Caco-2 (cell line): ENCODE measurements at regions not wholly inside any gene's neighbourhood (a gene's known extent, or its start where the extent isn't known, plus 50 kb on each side); places are given as distances from the start of the nearest gene placed in this dataset.

ENCODE experiments used
- BruUV-seq: library from RNA; stranded (reverse); fragments of 400-500 nt; replicated peaks from 2 replicates; lab custom pipeline; 2021; lab: Mats Ljungman, UMichigan
- CTCF ChIA-PET: fragments of 300-600 bp; sonication (Branson Sonifier 250); formaldehyde crosslinking; loops from one replicate; lab custom pipeline; 2022; ENCODE audit warnings: antibody characterized with exemption; lab: Charles Lee
- POLR2A ChIA-PET: fragments of 300-600 bp; sonication (Branson Sonifier 250); formaldehyde crosslinking; loops from one replicate; lab custom pipeline; 2022; ENCODE audit warnings: antibody characterized with exemption; lab: Charles Lee
- DNase-seq, 2 experiments: peaks; one replicate each; pipeline versions ENCODE4 v3.0.0 to v3.0.0-alpha.2; 2020 to 2022
- H3K27me3 ChIP-seq: replicated peaks from 2 replicates; pipeline ENCODE4 v1.6.0; 2011; ENCODE audit warnings: low read length; ENCODE audit not compliant: control insufficient read depth, insufficient read depth
- H3K36me3 ChIP-seq: 2 replicates; pipeline ENCODE4 v1.5.1; 2011; ENCODE audit warnings: low read length; ENCODE audit not compliant: control insufficient read depth, insufficient read depth
- H3K4me1 ChIP-seq: fragments of 250-450 bp; sonication (Bioruptor Pico); 2 replicates; pipeline ENCODE4 v1.5.1; 2020; ENCODE audit warnings: mild to moderate bottlenecking
- H3K4me3 ChIP-seq: 2 replicates; pipeline ENCODE4 v1.5.1; 2011; ENCODE audit warnings: low read depth, mild to moderate bottlenecking, control low read depth, low read length
- H3K9me3 ChIP-seq: fragments of 250-450 bp; sonication (Bioruptor Pico); 2 replicates; pipeline ENCODE4 v1.5.1; 2020; ENCODE audit warnings: mild to moderate bottlenecking, moderate library complexity
- H3K27ac Mint-ChIP-seq: one replicate; pipeline ENCODE4 v1.8.0; 2022; ENCODE audit warnings: mixed read lengths; ENCODE audit not compliant: unreplicated experiment
- H3K27me3 Mint-ChIP-seq: one replicate; pipeline ENCODE4 v1.8.0; 2022; ENCODE audit warnings: mixed read lengths; ENCODE audit not compliant: insufficient read depth, unreplicated experiment
- H3K36me3 Mint-ChIP-seq: one replicate; pipeline ENCODE4 v1.8.0; 2022; ENCODE audit warnings: mild to moderate bottlenecking, mixed read lengths; ENCODE audit not compliant: insufficient read depth, unreplicated experiment
- H3K4me1 Mint-ChIP-seq: one replicate; pipeline ENCODE4 v1.8.0; 2022; ENCODE audit warnings: low read depth, mixed read lengths; ENCODE audit not compliant: unreplicated experiment
- H3K4me3 Mint-ChIP-seq: one replicate; pipeline ENCODE4 v1.8.0; 2022; ENCODE audit warnings: mild to moderate bottlenecking, moderate library complexity, mixed read lengths; ENCODE audit not compliant: unreplicated experiment
- H3K9me3 Mint-ChIP-seq: one replicate; pipeline ENCODE4 v1.8.0; 2022; ENCODE audit warnings: mixed read lengths; ENCODE audit not compliant: unreplicated experiment
- intact Hi-C: fragments of 100-400 bp; cut with micrococcal nuclease; formaldehyde crosslinking; loops from one replicate; pipeline ENCODE4 v1.10.0; 2022; ENCODE audit not compliant: unreplicated experiment
- TF ChIP-seq, protein P1 (sequence below), 2 experiments: fragments of 200-600 bp in 1 of 2; IDR thresholded peaks; 1 replicate in 1 of 2; 2 replicates in 1 of 2; pipeline versions ENCODE4 v1.5.1 to v1.8.0; 2011 to 2022; ENCODE audit warnings: antibody characterized with exemption in 1 of 2, control low read depth in 1 of 2, inconsistent platforms in 1 of 2, low read depth in 1 of 2, low read length in 1 of 2, mild to moderate bottlenecking in 1 of 2, moderate library complexity in 1 of 2; ENCODE audit not compliant: insufficient read depth in 1 of 2, severe bottlenecking in 1 of 2, unreplicated experiment in 1 of 2

DNA sequence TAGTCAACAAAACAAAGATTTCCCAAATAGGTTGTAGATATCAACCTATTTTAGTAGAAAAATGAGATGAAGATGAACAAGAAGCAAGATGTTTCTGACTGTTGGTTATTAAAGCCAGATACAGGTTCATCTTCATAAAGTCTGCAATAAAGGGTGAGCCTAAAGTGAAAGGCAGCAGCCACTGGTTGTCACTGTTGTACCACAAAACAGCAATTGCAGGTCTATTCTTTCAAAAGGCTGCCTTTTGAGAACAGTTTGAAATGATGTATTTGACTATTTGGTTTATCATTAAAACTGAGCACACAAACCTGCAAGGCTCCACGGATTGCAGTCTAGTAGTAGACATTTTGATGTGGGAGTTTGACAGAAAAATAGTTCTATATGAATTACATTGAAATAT, 543.4 kb downstream of the GBE1 start:
- H3K36me3 Mint-ChIP-seq = no peaks in the 10 kb centered on the region
- intact Hi-C loops = loop anchor here (1.0 to 2.0 kb wide), 7 partner anchors 25 to 425 kb away; no protein-coding TSS in a partner anchor
- BruUV-seq = no TSS peak
- ChIA-PET CTCF (interaction anchor here (1.0 kb wide), 1 partner anchor 23 kb away, joined by 3 read pairs; no protein-coding TSS in a partner anchor), POLR2A (no interaction called here)
- no peaks in the 10 kb centered on the region for H3K9me3 ChIP-seq
- H3K27ac Mint-ChIP-seq = no peak overlapping the region
- no peaks in the 10 kb centered on the region for H3K9me3 Mint-ChIP-seq
- H3K4me3 Mint-ChIP-seq = no peak overlapping the region
- H3K4me1 Mint-ChIP-seq = peaks cover 14% of the 10 kb centered on the region
- no peak overlapping the region for H3K4me3 ChIP-seq
- peaks cover 12% of the 10 kb centered on the region for H3K4me1 ChIP-seq
- H3K27me3 Mint-ChIP-seq = no peaks in the 10 kb centered on the region
- TF ChIP-seq, protein P1, sequence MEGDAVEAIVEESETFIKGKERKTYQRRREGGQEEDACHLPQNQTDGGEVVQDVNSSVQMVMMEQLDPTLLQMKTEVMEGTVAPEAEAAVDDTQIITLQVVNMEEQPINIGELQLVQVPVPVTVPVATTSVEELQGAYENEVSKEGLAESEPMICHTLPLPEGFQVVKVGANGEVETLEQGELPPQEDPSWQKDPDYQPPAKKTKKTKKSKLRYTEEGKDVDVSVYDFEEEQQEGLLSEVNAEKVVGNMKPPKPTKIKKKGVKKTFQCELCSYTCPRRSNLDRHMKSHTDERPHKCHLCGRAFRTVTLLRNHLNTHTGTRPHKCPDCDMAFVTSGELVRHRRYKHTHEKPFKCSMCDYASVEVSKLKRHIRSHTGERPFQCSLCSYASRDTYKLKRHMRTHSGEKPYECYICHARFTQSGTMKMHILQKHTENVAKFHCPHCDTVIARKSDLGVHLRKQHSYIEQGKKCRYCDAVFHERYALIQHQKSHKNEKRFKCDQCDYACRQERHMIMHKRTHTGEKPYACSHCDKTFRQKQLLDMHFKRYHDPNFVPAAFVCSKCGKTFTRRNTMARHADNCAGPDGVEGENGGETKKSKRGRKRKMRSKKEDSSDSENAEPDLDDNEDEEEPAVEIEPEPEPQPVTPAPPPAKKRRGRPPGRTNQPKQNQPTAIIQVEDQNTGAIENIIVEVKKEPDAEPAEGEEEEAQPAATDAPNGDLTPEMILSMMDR (IDR thresholded peaks at IDR 0.05; ENCODE audit: insufficient read depth in 1 of 2, low read depth in 1 of 2, low read length in 1 of 2, severe bottlenecking in 1 of 2, unreplicated experiment in 1 of 2) = peak; percentile 48 to 87
- H3K36me3 ChIP-seq = no peaks in the 10 kb centered on the region
- H3K27me3 ChIP-seq = no peaks in the 10 kb centered on the region
- peak; percentile 46 to 60 for DNase-seq

DNA sequence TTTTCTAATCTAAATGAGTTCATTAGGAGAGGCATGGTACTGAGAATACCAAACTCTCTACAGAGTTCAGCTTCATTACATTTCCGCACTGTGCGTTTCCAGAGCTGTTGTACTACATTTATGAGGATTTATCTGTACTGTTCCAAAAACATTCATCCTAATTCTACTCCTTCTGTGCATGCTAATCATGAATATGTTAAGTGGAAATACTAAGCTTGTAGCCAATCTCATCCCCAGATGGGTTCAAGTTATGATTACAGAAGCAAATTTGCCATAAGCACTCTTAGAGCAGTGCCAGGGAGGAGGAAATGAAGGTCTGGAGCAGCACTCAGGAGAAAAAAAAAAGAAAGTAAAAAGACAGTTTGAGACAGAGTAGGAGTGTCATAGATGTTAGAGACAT, 544.3 kb downstream of the GBE1 start:
- Histone ChIP-seq H3K27me3 (no peaks in the 10 kb centered on the region), H3K4me3 (no peak overlapping the region), H3K36me3 (no peaks in the 10 kb centered on the region), H3K9me3 (no peaks in the 10 kb centered on the region), H3K4me1 (peaks cover 12% of the 10 kb centered on the region)
- Mint-ChIP-seq H3K4me3 (no peak overlapping the region), H3K9me3 (no peaks in the 10 kb centered on the region), H3K36me3 (no peaks in the 10 kb centered on the region), H3K27me3 (no peaks in the 10 kb centered on the region), H3K4me1 (peaks cover 14% of the 10 kb centered on the region), H3K27ac (no peak overlapping the region)
- no TSS peak for BruUV-seq
- DNase-seq = no peak
- ChIA-PET POLR2A (no interaction called here), CTCF (no interaction called here)
- TF ChIP-seq, protein P1 (IDR thresholded peaks at IDR 0.05; ENCODE audit: insufficient read depth in 1 of 2, low read depth in 1 of 2, low read length in 1 of 2, severe bottlenecking in 1 of 2, unreplicated experiment in 1 of 2) = no peak
- intact Hi-C loops = loop anchor here (2.0 kb wide), 1 partner anchor 432 kb away; no protein-coding TSS in a partner anchor

DNA sequence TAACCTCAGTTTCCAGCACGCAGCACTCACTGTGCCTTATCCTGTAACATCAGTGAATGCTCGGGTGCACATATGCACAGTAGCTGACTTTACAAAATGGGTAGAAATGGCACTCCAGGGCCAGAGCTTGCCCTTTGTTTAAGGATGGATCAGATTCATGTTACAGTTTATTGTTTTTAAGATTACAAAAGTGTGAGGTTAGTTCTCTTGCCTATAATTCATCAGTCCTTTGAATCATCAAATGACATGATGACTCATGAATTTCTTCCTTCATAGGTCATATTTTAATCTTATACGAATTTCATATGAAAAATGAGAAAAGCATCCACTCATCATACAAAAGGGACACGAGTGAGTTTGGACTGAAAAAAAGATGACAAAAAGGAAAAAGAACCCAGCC, 545.3 kb downstream of the GBE1 start:
- no peaks in the 10 kb centered on the region for H3K27me3 ChIP-seq
- Mint-ChIP-seq H3K27me3 (no peaks in the 10 kb centered on the region), H3K27ac (no peak overlapping the region), H3K4me3 (no peak overlapping the region), H3K4me1 (peaks cover 14% of the 10 kb centered on the region), H3K9me3 (no peaks in the 10 kb centered on the region), H3K36me3 (no peaks in the 10 kb centered on the region)
- TF ChIP-seq, protein P1 (IDR thresholded peaks at IDR 0.05; ENCODE audit: insufficient read depth in 1 of 2, low read depth in 1 of 2, low read length in 1 of 2, severe bottlenecking in 1 of 2, unreplicated experiment in 1 of 2) = no peak
- no peaks in the 10 kb centered on the region for H3K36me3 ChIP-seq
- peaks cover 12% of the 10 kb centered on the region for H3K4me1 ChIP-seq
- no peak overlapping the region for H3K4me3 ChIP-seq
- no TSS peak for BruUV-seq
- no peak for DNase-seq
- CTCF ChIA-PET = interaction anchor here (1.2 kb wide), 1 partner anchor 210 kb away, joined by 3 read pairs; no protein-coding TSS in a partner anchor
- H3K9me3 ChIP-seq = no peaks in the 10 kb centered on the region
- POLR2A ChIA-PET = no interaction called here
- intact Hi-C loops = loop anchor here (2.0 kb wide), 1 partner anchor 431 kb away; no protein-coding TSS in a partner anchor
